ENCODE measurements at regions not wholly inside any gene's neighbourhood (a gene's known extent, or its start where the extent isn't known, plus 50 kb on each side); places are given as distances from the start of the nearest gene placed in this dataset.

- DNase-seq (ENCODE audit: insufficient read length, low spot score, missing footprints), result peak; percentile 98
- Histone ChIP-seq H3K4me1 (ENCODE audit: insufficient read depth, low read length) (peaks cover 13% of the 10 kb centered on the region), H3K79me2 (ENCODE audit: insufficient read depth, low read length) (no peaks in the 10 kb centered on the region), H3K4me3 (ENCODE audit: insufficient read depth, low read length) (peak overlapping the region; percentile 25), H3K9me3 (ENCODE audit: low read depth, low read length) (no peaks in the 10 kb centered on the region), H2AFZ (ENCODE audit: low read length) (peak overlapping the region; percentile 73), H3K36me3 (ENCODE audit: insufficient read depth, low read length) (no peaks in the 10 kb centered on the region), H3K27ac (ENCODE audit: low read depth, low read length) (peak overlapping the region; percentile 80), H3K27me3 (ENCODE audit: insufficient read depth, low read length) (no peaks in the 10 kb centered on the region), H4K20me1 (ENCODE audit: insufficient read depth, low read length) (no peaks in the 10 kb centered on the region), H3K4me2 (ENCODE audit: insufficient read depth, low read length) (peak overlapping the region; percentile 11)
- no peak for TF ChIP-seq CTCF (IDR thresholded peaks at IDR 0.05; ENCODE audit: extremely low read depth, low read depth, low read length)
Measured at GRCh38 chr2:128422571-128422970, 103.9 kb upstream of the HS6ST1 start.

GRCh38 chr2:128423788-128424165, 105.1 kb upstream of the HS6ST1 start:
- Histone ChIP-seq H3K4me3 (ENCODE audit: insufficient read depth, low read length) (no peak overlapping the region), H3K36me3 (ENCODE audit: insufficient read depth, low read length) (no peaks in the 10 kb centered on the region), H4K20me1 (ENCODE audit: insufficient read depth, low read length) (no peaks in the 10 kb centered on the region), H3K4me1 (ENCODE audit: insufficient read depth, low read length) (peaks cover 13% of the 10 kb centered on the region), H3K79me2 (ENCODE audit: insufficient read depth, low read length) (no peaks in the 10 kb centered on the region), H3K4me2 (ENCODE audit: insufficient read depth, low read length) (no peak overlapping the region), H2AFZ (ENCODE audit: low read length) (no peak overlapping the region), H3K27ac (ENCODE audit: low read depth, low read length) (no peak overlapping the region), H3K9me3 (ENCODE audit: low read depth, low read length) (no peaks in the 10 kb centered on the region), H3K27me3 (ENCODE audit: insufficient read depth, low read length) (no peaks in the 10 kb centered on the region)
- TF ChIP-seq CTCF (IDR thresholded peaks at IDR 0.05; ENCODE audit: extremely low read depth, low read depth, low read length), result no peak
- DNase-seq (ENCODE audit: insufficient read length, low spot score, missing footprints), result no peak

GRCh38 chr2:128424406-128425171, 105.9 kb upstream of the HS6ST1 start:
- H3K27me3 ChIP-seq (ENCODE audit: insufficient read depth, low read length), result peaks cover 3% of the 10 kb centered on the region
- H3K79me2 ChIP-seq (ENCODE audit: insufficient read depth, low read length), result no peaks in the 10 kb centered on the region
- no peak overlapping the region for H2AFZ ChIP-seq (ENCODE audit: low read length)
- no peak overlapping the region for H3K27ac ChIP-seq (ENCODE audit: low read depth, low read length)
- H3K4me2 ChIP-seq (ENCODE audit: insufficient read depth, low read length), result no peak overlapping the region
- TF ChIP-seq CTCF (IDR thresholded peaks at IDR 0.05; ENCODE audit: extremely low read depth, low read depth, low read length), result no peak
- no peaks in the 10 kb centered on the region for H3K36me3 ChIP-seq (ENCODE audit: insufficient read depth, low read length)
- no peaks in the 10 kb centered on the region for H3K9me3 ChIP-seq (ENCODE audit: low read depth, low read length)
- peak; percentile 55 for DNase-seq (ENCODE audit: insufficient read length, low spot score, missing footprints)
- H3K4me3 ChIP-seq (ENCODE audit: insufficient read depth, low read length), result no peak overlapping the region
- peaks cover 13% of the 10 kb centered on the region for H3K4me1 ChIP-seq (ENCODE audit: insufficient read depth, low read length)
- H4K20me1 ChIP-seq (ENCODE audit: insufficient read depth, low read length), result no peaks in the 10 kb centered on the region

GRCh38 chr2:128425216-128425615, 106.5 kb upstream of the HS6ST1 start:
- Histone ChIP-seq H3K79me2 (ENCODE audit: insufficient read depth, low read length) (no peaks in the 10 kb centered on the region), H3K27ac (ENCODE audit: low read depth, low read length) (no peak overlapping the region), H3K4me1 (ENCODE audit: insufficient read depth, low read length) (peaks cover 13% of the 10 kb centered on the region), H3K9me3 (ENCODE audit: low read depth, low read length) (no peaks in the 10 kb centered on the region), H2AFZ (ENCODE audit: low read length) (no peak overlapping the region), H4K20me1 (ENCODE audit: insufficient read depth, low read length) (no peaks in the 10 kb centered on the region), H3K27me3 (ENCODE audit: insufficient read depth, low read length) (peaks cover 4% of the 10 kb centered on the region), H3K4me2 (ENCODE audit: insufficient read depth, low read length) (no peak overlapping the region), H3K36me3 (ENCODE audit: insufficient read depth, low read length) (no peaks in the 10 kb centered on the region), H3K4me3 (ENCODE audit: insufficient read depth, low read length) (no peak overlapping the region)
- no peak for TF ChIP-seq CTCF (IDR thresholded peaks at IDR 0.05; ENCODE audit: extremely low read depth, low read depth, low read length)
- DNase-seq (ENCODE audit: insufficient read length, low spot score, missing footprints), result peak; percentile 26
